ENCODE measurements at regions not wholly inside any gene's neighbourhood (a gene's known extent, or its start where the extent isn't known, plus 50 kb on each side); places are given as distances from the start of the nearest gene placed in this dataset.

DNA sequence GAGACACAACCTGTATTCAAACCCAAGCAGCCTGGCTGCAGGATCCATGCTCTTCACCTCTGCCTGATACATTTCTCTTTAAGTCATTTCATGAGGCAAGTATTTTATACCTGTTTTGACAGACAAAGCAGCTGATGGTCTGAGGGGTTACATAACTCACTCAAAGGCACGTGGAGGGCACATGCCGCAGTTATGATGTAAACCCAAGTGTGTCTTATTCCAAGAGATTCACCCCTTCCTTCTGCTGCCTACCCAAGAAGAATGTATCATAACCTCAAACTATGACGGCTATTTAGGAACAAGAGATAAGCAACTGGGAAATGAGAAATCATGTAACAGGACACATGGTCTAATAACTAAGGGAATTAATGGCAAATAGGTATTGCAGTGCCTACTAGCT, 329.8 kb upstream of the TMPO start:
- H3K27me3 ChIP-seq = no peaks in the 10 kb centered on the region
- TF ChIP-seq POLR2A (IDR thresholded peaks at IDR 0.05) = no peak
- TF ChIP-seq, protein P1, sequence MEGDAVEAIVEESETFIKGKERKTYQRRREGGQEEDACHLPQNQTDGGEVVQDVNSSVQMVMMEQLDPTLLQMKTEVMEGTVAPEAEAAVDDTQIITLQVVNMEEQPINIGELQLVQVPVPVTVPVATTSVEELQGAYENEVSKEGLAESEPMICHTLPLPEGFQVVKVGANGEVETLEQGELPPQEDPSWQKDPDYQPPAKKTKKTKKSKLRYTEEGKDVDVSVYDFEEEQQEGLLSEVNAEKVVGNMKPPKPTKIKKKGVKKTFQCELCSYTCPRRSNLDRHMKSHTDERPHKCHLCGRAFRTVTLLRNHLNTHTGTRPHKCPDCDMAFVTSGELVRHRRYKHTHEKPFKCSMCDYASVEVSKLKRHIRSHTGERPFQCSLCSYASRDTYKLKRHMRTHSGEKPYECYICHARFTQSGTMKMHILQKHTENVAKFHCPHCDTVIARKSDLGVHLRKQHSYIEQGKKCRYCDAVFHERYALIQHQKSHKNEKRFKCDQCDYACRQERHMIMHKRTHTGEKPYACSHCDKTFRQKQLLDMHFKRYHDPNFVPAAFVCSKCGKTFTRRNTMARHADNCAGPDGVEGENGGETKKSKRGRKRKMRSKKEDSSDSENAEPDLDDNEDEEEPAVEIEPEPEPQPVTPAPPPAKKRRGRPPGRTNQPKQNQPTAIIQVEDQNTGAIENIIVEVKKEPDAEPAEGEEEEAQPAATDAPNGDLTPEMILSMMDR (IDR thresholded peaks at IDR 0.05) = no peak
- no peak for TF ChIP-seq EP300 (IDR thresholded peaks at IDR 0.05)
- no peaks in the 10 kb centered on the region for H3K9me3 ChIP-seq
- peaks cover 0 to 3% (median 0%) of the 10 kb centered on the region in 4 donors for H3K4me1 ChIP-seq
- no peak for DNase-seq (ENCODE audit: low spot score in 2 of 2)
- H3K27ac ChIP-seq = no peak overlapping the region
- H3K4me3 ChIP-seq = no peak overlapping the region
- H3K36me3 ChIP-seq = no peaks in the 10 kb centered on the region
- WGBS, 2 donors = 77 to 78% methylated on average over 3 of the region's 3 CpGs

DNA sequence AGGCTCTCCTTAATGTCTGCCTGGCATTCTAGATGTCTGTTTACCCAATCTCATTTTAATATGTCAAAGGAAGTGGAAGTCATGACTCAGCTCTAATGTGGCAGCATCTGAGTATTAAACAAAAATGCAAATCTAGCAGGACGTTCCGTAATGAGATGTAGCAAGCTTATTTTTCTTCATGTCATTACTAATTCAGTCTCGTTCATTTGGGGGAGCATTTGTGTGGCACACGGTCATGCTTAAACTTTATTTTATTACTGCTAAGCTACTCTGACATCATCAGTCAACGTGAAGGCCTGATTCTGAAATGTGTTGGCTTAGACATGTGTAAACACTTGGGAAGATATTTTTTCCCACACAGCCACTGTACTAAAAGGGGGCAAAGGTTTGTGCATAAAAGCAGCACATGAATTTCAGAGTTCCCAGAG, 326.7 kb upstream of the TMPO start:
- TF ChIP-seq POLR2A (IDR thresholded peaks at IDR 0.05) = no peak
- TF ChIP-seq EP300 (IDR thresholded peaks at IDR 0.05) = no peak
- TF ChIP-seq, protein P1 (IDR thresholded peaks at IDR 0.05) = no peak
- no peak for DNase-seq (ENCODE audit: low spot score in 2 of 2)
- H3K9me3 ChIP-seq = no peaks in the 10 kb centered on the region
- no peak overlapping the region for H3K27ac ChIP-seq
- 16 to 35% methylated on average over 5 of the region's 5 CpGs for WGBS, 2 donors
- no peaks in the 10 kb centered on the region for H3K36me3 ChIP-seq
- no peaks in the 10 kb centered on the region for H3K27me3 ChIP-seq
- H3K4me1 ChIP-seq = no peaks in the 10 kb centered on the region
- H3K4me3 ChIP-seq = no peak overlapping the region

DNA sequence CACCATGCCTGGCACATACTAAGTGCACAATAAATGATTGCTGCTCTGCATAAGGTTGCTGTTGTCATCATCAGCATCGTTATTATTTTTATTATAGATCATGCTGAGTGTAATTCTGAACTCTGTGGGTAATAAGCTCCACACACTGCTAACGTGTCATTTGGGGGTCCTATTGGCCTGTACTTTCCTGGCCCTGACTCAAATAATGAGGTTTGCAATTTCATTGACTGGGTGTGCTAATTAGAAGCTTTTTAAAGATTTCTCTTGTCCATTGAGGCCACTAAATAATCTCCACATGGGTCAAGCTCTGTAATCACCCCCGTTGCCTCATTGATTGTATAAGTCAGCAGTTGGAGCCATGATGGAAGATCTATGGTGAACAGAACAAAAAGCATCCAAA, 320.8 kb upstream of the TMPO start:
- TF ChIP-seq POLR2A (IDR thresholded peaks at IDR 0.05) (no peak), EP300 (IDR thresholded peaks at IDR 0.05) (no peak)
- TF ChIP-seq, protein P1 (IDR thresholded peaks at IDR 0.05) = no peak
- H3K27ac ChIP-seq = no peak overlapping the region
- no peaks in the 10 kb centered on the region for H3K27me3 ChIP-seq
- 64 to 69% methylated on average over 3 of the region's 3 CpGs for WGBS, 2 donors
- H3K4me3 ChIP-seq = no peak overlapping the region
- DNase-seq (ENCODE audit: low spot score in 2 of 2) = no peak
- no peaks in the 10 kb centered on the region for H3K36me3 ChIP-seq
- H3K9me3 ChIP-seq = no peaks in the 10 kb centered on the region
- no peaks in the 10 kb centered on the region for H3K4me1 ChIP-seq

DNA sequence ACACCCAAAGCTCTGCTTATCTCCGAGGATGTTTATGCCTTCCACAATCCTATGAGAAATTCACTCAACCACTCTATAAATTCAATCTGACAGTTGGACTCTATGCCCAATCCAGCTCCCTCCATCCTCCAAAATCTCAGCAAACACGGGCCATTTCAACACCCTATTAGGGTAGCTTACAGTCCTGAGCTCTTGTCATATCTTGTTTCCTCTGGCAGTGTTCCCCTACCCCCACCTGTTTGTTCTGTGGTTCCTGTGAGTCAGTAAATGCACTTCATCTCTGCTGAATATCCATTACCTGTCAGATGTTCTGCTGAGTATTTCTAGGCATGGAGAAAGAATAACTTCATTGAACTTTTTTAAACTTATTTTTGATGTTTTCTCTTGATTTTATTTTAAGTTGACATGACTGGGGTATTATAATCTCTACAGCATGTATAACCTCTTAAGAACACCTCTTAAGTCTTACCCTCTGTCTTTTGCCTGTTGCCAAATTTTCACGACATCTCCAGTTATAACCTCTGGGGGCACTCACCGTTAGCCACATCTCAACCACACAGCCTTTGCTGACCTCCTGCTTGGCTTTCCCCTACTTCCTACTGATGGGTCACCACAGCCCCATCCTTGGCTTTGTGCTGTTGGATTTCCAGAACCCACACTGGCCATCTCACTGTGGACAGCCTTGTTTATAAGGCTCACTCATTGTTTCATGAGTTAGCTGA, 317.0 kb upstream of the TMPO start:
- no peak for DNase-seq (ENCODE audit: low spot score in 2 of 2)
- no peaks in the 10 kb centered on the region for H3K4me1 ChIP-seq
- TF ChIP-seq, protein P1 (IDR thresholded peaks at IDR 0.05) = no peak
- no peak for TF ChIP-seq EP300 (IDR thresholded peaks at IDR 0.05)
- no peak for TF ChIP-seq POLR2A (IDR thresholded peaks at IDR 0.05)
- H3K27ac ChIP-seq = no peak overlapping the region
- H3K4me3 ChIP-seq = no peak overlapping the region
- peaks cover 0 to 9% (median 0%) of the 10 kb centered on the region in 4 donors for H3K9me3 ChIP-seq
- H3K27me3 ChIP-seq = no peaks in the 10 kb centered on the region
- H3K36me3 ChIP-seq = no peaks in the 10 kb centered on the region
- WGBS, 2 donors = 70 to 71% methylated on average over 4 of the region's 4 CpGs

DNA sequence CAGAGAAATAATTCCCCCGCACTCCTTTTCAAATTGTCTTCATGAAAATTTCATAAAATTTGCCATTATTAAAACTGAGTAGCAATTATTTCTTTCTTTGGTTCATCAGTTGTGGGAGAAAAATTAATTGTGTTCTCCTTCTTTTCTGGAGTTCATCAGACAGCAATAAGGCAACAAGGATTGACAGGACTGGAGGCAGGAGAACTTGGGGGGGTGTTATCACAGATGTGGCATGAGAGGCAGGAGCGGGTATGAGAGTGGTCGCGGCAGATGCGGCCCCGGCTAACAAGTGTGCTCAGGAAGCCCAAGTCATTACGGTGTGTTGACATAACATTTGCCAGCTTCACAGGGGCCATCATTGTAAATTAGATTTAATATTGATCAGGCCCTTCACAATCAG, 306.6 kb upstream of the TMPO start:
- Histone ChIP-seq H3K27ac (no peak overlapping the region), H3K27me3 (no peaks in the 10 kb centered on the region), H3K9me3 (peaks cover 0 to 17% (median 0%) of the 10 kb centered on the region in 4 donors), H3K4me3 (no peak overlapping the region), H3K36me3 (no peaks in the 10 kb centered on the region), H3K4me1 (no peaks in the 10 kb centered on the region)
- WGBS, 2 donors = 74 to 79% methylated on average over 7 of the region's 7 CpGs
- no peak for DNase-seq (ENCODE audit: low spot score in 2 of 2)
- TF ChIP-seq, protein P1 (IDR thresholded peaks at IDR 0.05) = no peak

All from tibial nerve (tissue), 4 donors.